ENCODE measurements at regions not wholly inside any gene's neighbourhood (a gene's known extent, or its start where the extent isn't known, plus 50 kb on each side); places are given as distances from the start of the nearest gene placed in this dataset.

DNA sequence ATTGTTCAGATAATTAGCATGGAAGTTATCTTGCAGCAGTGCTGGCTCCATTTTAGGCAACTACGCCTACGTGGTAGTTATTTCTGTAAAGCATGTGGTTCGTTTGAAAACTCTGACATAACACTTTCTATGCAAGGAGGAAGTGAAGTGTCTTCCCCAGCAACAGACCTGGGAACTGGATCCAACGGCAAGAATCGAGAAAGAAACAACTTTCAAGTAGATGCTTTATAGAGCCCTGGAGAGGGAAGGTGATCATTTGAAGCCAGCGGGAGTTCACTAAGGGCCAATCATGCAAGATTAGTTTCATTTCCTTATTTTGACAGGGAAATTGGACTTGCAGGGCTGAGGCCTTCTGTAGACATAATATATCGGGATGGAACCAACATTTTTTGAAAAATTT lies 218.3 kb downstream of the ACKR3 start:
- no peaks in the 10 kb centered on the region for H3K27me3 ChIP-seq (ENCODE audit: control insufficient read depth in 2 of 2, insufficient read depth in 2 of 2, low read length in 2 of 2)
- 0% methylated on average over 7 of the region's 7 CpGs for WGBS (ENCODE audit: insufficient coverage, low coverage, missing lambda C conversion rate)
- H3K27ac ChIP-seq (ENCODE audit: extremely low read depth, low read depth, low read length), result no peak overlapping the region
- H3K4me2 ChIP-seq (ENCODE audit: insufficient read depth, low read length), result no peak overlapping the region
- no peaks in the 10 kb centered on the region for H3K36me3 ChIP-seq (ENCODE audit: control insufficient read depth, insufficient read depth, low read length)
- no peaks in the 10 kb centered on the region for H3K9me3 ChIP-seq (replicated peaks; ENCODE audit: control insufficient read depth, insufficient read depth, low read depth, low read length)
- intact Hi-C loops (cut with micrococcal nuclease), result no loop called here
- no peaks in the 10 kb centered on the region for H3K9me1 ChIP-seq (ENCODE audit: control insufficient read depth, insufficient read depth, low read length)
- H3K79me2 ChIP-seq (ENCODE audit: control insufficient read depth, insufficient read depth, low read length), result no peaks in the 10 kb centered on the region
- ChIA-PET POLR2A (no interaction called here), CTCF (ENCODE audit: low intra/inter-chr PET ratio) (no interaction called here)
- DNase-seq (ENCODE audit: extremely low read depth in 1 of 4, low spot score in 3 of 4) (no peak), ATAC-seq (no peak), FAIRE-seq (no peak)
- no peak overlapping the region for H2AFZ ChIP-seq (ENCODE audit: low read depth, low read length)
- no TSS peak for BruUV-seq (replicated peaks)
- TF ChIP-seq, protein P1, sequence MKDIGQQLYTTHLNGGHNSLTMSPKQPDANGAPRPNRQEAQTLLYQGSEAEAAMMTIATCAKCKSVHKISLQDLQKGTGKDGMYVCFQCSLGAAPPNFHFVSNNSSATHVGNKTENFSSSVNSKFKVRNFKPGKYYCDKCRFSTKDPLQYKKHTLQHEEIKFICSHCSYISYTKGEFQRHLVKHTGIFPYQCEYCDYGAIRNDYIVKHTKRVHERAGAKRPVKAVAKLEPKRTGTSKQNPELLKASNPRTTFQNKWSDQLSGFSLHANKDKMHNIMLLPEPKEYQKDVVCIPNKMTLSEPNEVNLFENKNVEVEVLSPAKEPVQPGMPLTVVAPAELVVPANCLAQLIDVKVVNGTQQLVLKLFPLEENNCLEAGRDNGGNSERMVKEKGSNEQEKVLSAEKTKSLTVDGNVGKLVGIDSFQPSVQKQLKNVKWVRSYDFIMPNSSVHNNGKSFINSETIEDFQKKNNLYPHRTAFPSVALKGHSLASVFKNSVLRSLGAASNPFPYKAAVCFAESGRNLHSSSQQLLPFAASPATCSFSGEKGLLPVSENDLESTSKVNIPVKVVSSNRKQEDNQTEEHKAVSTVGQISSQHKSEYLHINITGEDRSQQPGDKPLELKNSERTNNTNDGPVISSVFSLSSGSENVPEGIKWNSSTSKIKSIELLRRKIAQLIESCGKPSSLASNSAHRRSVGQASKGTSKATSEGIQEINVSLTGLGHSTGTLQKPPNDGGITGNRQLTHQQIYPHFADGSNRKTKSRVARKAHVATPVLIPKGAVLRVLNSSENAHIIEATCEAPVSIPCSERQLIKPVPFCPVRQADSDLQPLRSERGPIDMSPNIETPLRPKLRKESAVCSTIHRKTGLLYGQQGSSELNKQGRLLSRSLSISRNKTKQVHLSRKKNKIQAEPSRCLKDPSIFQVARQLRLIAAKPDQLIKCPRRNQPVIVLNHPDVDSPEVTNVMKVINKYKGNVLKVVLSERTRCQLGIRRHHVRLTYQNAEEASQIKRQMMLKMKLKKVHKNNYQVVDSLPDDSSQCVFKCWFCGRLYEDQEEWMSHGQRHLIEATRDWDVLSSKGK (CRISPR knock-in tag; IDR thresholded peaks at IDR 0.05), result no peak
- TF ChIP-seq, protein P2, sequence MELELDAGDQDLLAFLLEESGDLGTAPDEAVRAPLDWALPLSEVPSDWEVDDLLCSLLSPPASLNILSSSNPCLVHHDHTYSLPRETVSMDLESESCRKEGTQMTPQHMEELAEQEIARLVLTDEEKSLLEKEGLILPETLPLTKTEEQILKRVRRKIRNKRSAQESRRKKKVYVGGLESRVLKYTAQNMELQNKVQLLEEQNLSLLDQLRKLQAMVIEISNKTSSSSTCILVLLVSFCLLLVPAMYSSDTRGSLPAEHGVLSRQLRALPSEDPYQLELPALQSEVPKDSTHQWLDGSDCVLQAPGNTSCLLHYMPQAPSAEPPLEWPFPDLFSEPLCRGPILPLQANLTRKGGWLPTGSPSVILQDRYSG (tag; conservative IDR thresholded peaks at IDR 0.05; ENCODE audit: low read depth), result no peak
- TF ChIP-seq ZNF146 (CRISPR knock-in tag; IDR thresholded peaks at IDR 0.05; ENCODE audit: unreplicated experiment) (no peak), GABPA (tag; conservative IDR thresholded peaks at IDR 0.05; ENCODE audit: low read depth) (no peak), BRF1 (IDR thresholded peaks at IDR 0.05; ENCODE audit: borderline replicate concordance, extremely low read depth, insufficient read length) (no peak), SMC3 (conservative IDR thresholded peaks at IDR 0.05; ENCODE audit: insufficient read depth, low read depth, low read length) (no peak), PHTF2 (CRISPR knock-in tag; IDR thresholded peaks at IDR 0.05) (no peak), HCFC1 (IDR thresholded peaks at IDR 0.05; ENCODE audit: low read depth, low read length) (no peak), EGR1 (conservative IDR thresholded peaks at IDR 0.05) (no peak), NEUROD1 (IDR thresholded peaks at IDR 0.05; ENCODE audit: borderline replicate concordance, low read depth, low read length, partially characterized antibody) (no peak), CHD1 (IDR thresholded peaks at IDR 0.05; ENCODE audit: low read length) (no peak), RBM22 (IDR thresholded peaks at IDR 0.05; ENCODE audit: low read depth, low read length, poor library complexity, severe bottlenecking) (no peak), ZNF830 (CRISPR knock-in tag; IDR thresholded peaks at IDR 0.05) (no peak), TAL1 (IDR thresholded peaks at IDR 0.05) (no peak), C11orf30 (IDR thresholded peaks at IDR 0.05; ENCODE audit: low read depth) (no peak)
- TF ChIP-seq, protein P3, sequence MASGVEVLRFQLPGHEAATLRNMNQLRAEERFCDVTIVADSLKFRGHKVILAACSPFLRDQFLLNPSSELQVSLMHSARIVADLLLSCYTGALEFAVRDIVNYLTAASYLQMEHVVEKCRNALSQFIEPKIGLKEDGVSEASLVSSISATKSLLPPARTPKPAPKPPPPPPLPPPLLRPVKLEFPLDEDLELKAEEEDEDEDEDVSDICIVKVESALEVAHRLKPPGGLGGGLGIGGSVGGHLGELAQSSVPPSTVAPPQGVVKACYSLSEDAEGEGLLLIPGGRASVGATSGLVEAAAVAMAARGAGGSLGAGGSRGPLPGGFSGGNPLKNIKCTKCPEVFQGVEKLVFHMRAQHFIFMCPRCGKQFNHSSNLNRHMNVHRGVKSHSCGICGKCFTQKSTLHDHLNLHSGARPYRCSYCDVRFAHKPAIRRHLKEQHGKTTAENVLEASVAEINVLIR (CRISPR knock-in tag; IDR thresholded peaks at IDR 0.05), result no peak
- TF ChIP-seq, protein P4, sequence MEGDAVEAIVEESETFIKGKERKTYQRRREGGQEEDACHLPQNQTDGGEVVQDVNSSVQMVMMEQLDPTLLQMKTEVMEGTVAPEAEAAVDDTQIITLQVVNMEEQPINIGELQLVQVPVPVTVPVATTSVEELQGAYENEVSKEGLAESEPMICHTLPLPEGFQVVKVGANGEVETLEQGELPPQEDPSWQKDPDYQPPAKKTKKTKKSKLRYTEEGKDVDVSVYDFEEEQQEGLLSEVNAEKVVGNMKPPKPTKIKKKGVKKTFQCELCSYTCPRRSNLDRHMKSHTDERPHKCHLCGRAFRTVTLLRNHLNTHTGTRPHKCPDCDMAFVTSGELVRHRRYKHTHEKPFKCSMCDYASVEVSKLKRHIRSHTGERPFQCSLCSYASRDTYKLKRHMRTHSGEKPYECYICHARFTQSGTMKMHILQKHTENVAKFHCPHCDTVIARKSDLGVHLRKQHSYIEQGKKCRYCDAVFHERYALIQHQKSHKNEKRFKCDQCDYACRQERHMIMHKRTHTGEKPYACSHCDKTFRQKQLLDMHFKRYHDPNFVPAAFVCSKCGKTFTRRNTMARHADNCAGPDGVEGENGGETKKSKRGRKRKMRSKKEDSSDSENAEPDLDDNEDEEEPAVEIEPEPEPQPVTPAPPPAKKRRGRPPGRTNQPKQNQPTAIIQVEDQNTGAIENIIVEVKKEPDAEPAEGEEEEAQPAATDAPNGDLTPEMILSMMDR (IDR thresholded peaks at IDR 0.05 in 2 of 3, conservative IDR thresholded peaks at IDR 0.05 in 1 of 3; ENCODE audit: insufficient read depth in 2 of 3, low read depth in 1 of 3, low read length in 3 of 3), result no peak
- in situ Hi-C loops (cut with MboI), result no loop called here
- no peaks in the 10 kb centered on the region for H4K20me1 ChIP-seq (replicated peaks; ENCODE audit: control insufficient read depth, insufficient read depth, low read length)
- no peaks in the 10 kb centered on the region for H3K4me1 ChIP-seq (replicated peaks in 1 of 2; ENCODE audit: control insufficient read depth in 2 of 2, insufficient read depth in 2 of 2, low read length in 2 of 2)
- H3K4me3 ChIP-seq, result no peak overlapping the region
- H3K9ac ChIP-seq (ENCODE audit: insufficient read depth in 1 of 2, low read depth in 2 of 2, low read length in 2 of 2), result no peak overlapping the region

Measured in K562 (cell line).